Uterus (tissue), 3 donors: ENCODE measurements at regions not wholly inside any gene's neighbourhood (a gene's known extent, or its start where the extent isn't known, plus 50 kb on each side); places are given as distances from the start of the nearest gene placed in this dataset.

Experiments used
- DNase-seq, 2 donors: peaks; one replicate each; pipeline ENCODE4 v3.0.0-alpha.2; 2019 to 2020
- H3K27ac ChIP-seq, 2 donors: fragments of 200-600 bp; sonication (generic); 1 replicate in 1 of 2; 2 replicates in 1 of 2; pipeline ENCODE4 v1.5.1; 2016 to 2018
- H3K27me3 ChIP-seq, 2 donors: fragments of 200-600 bp; sonication (generic); one replicate each; pipeline ENCODE4 v1.5.1; 2018 to 2019; ENCODE audit warnings: control low read depth in 1 of 2
- H3K36me3 ChIP-seq, 2 donors: fragments of 200-600 bp; sonication (generic); one replicate each; pipeline ENCODE4 v1.5.1; 2019; ENCODE audit warnings: control low read depth in 1 of 2
- H3K4me1 ChIP-seq, 2 donors: fragments of 200-600 bp; sonication (generic); one replicate each; pipeline ENCODE4 v1.5.1; 2018 to 2019; ENCODE audit warnings: control low read depth in 1 of 2
- H3K4me3 ChIP-seq, 2 donors: fragments of 200-600 bp; sonication (generic); 1 replicate in 1 of 2; 2 replicates in 1 of 2; pipeline ENCODE4 v1.5.1; 2018 to 2019; ENCODE audit warnings: mild to moderate bottlenecking in 1 of 2
- H3K9me3 ChIP-seq, 2 donors: fragments of 200-600 bp; sonication (generic); one replicate each; pipeline ENCODE4 v1.5.1; 2019; ENCODE audit warnings: control low read depth in 1 of 2
- POLR2A ChIP-seq, 2 donors: fragments of 450-650 bp; IDR thresholded peaks; one replicate each; pipeline ENCODE4 v1.6.1; 2016; ENCODE audit warnings: antibody characterized with exemption in 2 of 2, mild to moderate bottlenecking in 1 of 2, moderate library complexity in 1 of 2
- intact Hi-C: fragments of 100-400 bp; cut with DNase I; formaldehyde crosslinking; loops from one replicate; pipeline ENCODE4 v1.15.1; 2023; ENCODE audit warnings: low total_unique reads
- TF ChIP-seq, protein P1 (sequence below), 4 experiments: fragments of 200-600 bp in 2 of 4; fragments of 450-650 bp in 2 of 4; sonication (generic) in 2 of 4; IDR thresholded peaks; one replicate each; pipeline ENCODE4 v1.5.1; 2016 to 2019; ENCODE audit warnings: antibody characterized with exemption in 4 of 4, mild to moderate bottlenecking in 2 of 4, moderate library complexity in 1 of 4
- donor health status: DM: yes; HTN: yes; CAD: no.

DNA sequence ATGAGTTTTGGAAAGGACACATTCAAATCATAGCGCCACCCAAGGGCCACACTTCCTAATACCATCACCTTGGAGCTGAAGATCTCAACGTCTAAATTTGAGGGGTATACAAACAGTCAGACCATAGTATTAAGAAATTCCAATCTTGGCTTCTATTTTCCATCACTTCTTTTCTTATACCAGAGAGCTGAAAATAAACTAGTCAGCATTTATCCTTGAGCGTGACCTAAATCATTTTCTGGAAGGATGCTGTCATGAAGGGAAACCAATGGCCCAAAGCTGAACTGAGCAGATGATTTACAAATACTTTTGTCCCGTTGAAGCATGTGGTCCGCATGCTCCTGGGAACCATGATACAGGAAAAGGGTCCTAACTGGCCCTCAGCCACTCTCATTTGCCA, 921.9 kb downstream of the CCSER2 start:
- DNase-seq, result no peak
- TF ChIP-seq, protein P1, sequence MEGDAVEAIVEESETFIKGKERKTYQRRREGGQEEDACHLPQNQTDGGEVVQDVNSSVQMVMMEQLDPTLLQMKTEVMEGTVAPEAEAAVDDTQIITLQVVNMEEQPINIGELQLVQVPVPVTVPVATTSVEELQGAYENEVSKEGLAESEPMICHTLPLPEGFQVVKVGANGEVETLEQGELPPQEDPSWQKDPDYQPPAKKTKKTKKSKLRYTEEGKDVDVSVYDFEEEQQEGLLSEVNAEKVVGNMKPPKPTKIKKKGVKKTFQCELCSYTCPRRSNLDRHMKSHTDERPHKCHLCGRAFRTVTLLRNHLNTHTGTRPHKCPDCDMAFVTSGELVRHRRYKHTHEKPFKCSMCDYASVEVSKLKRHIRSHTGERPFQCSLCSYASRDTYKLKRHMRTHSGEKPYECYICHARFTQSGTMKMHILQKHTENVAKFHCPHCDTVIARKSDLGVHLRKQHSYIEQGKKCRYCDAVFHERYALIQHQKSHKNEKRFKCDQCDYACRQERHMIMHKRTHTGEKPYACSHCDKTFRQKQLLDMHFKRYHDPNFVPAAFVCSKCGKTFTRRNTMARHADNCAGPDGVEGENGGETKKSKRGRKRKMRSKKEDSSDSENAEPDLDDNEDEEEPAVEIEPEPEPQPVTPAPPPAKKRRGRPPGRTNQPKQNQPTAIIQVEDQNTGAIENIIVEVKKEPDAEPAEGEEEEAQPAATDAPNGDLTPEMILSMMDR (IDR thresholded peaks at IDR 0.05), result no peak
- no peak for TF ChIP-seq POLR2A (IDR thresholded peaks at IDR 0.05)
- Histone ChIP-seq H3K36me3 (no peaks in the 10 kb centered on the region), H3K27ac (no peak overlapping the region), H3K9me3 (no peaks in the 10 kb centered on the region), H3K4me3 (no peak overlapping the region), H3K4me1 (no peaks in the 10 kb centered on the region), H3K27me3 (no peaks in the 10 kb centered on the region)
- intact Hi-C loops, result no loop called here

DNA sequence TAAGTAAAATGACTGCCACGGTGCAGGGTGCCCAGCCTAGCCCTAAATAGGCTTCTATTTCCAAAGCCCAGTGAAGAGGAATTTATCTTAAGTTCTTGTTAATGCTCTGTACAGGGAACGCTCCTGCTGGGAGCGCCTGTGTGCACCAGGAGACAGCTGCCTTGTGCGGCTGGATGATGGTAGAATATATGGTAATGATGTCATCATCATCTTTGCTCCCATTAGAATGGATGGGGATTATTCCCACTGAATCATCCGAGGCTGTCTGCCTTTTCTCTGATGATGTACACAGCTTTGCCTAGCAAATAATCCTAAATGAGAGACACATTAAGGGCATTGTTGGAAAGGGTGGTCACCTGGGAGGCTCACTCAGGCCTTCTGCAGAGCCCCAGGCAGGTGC, 928.1 kb downstream of the CCSER2 start:
- intact Hi-C loops, result no loop called here
- no peak for DNase-seq
- H3K4me3 ChIP-seq, result no peak overlapping the region
- no peaks in the 10 kb centered on the region for H3K4me1 ChIP-seq
- TF ChIP-seq, protein P1 (IDR thresholded peaks at IDR 0.05), result no peak
- TF ChIP-seq POLR2A (IDR thresholded peaks at IDR 0.05), result no peak
- no peak overlapping the region for H3K27ac ChIP-seq
- H3K9me3 ChIP-seq, result no peaks in the 10 kb centered on the region
- H3K36me3 ChIP-seq, result no peaks in the 10 kb centered on the region
- H3K27me3 ChIP-seq, result no peaks in the 10 kb centered on the region

DNA sequence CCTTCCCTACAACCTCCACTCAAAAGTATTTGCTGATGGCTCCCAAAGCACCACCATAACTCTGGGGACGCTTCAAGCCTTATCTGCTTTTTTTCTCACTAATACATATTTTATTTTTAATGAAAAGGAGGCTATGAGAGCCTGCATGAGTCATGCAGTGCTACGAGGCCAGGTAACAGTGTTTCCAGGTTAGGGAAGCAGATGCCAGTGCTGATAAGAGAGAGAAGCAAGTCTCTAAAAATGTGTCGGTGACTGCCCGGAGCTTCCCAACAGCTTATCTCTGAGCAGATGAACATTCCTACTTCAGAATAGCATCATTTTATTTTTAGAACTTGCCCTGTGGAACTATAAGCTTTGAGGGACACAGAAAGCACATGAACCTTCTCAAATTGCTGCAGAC, 931.5 kb downstream of the CCSER2 start:
- intact Hi-C loops, result no loop called here
- Histone ChIP-seq H3K4me3 (no peak overlapping the region), H3K36me3 (no peaks in the 10 kb centered on the region), H3K9me3 (no peaks in the 10 kb centered on the region), H3K4me1 (no peaks in the 10 kb centered on the region), H3K27me3 (no peaks in the 10 kb centered on the region), H3K27ac (no peak overlapping the region)
- TF ChIP-seq, protein P1 (IDR thresholded peaks at IDR 0.05), result no peak
- no peak for TF ChIP-seq POLR2A (IDR thresholded peaks at IDR 0.05)
- no peak for DNase-seq

DNA sequence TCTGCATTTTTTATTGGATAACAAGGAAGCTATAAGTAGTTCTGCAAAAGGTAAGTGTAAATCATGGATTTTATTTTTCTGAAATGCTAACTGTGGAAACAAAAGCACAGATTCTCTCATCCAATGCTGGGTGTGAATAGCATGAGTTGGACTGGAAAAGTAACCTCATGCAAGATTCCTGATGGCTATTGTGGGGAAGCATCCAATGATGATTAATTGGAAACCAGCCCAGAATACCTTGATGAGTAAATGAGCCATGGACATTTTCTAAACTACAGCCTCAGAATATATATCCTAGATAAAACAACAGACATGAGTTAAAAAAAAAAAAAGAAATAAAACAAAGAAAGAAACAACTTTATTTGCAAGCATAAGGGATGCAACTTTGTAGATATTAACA, 934.6 kb downstream of the CCSER2 start:
- H3K36me3 ChIP-seq, result no peaks in the 10 kb centered on the region
- TF ChIP-seq, protein P1 (IDR thresholded peaks at IDR 0.05), result no peak
- no peak for TF ChIP-seq POLR2A (IDR thresholded peaks at IDR 0.05)
- DNase-seq, result no peak
- H3K4me3 ChIP-seq, result no peak overlapping the region
- H3K9me3 ChIP-seq, result no peaks in the 10 kb centered on the region
- no peaks in the 10 kb centered on the region for H3K4me1 ChIP-seq
- intact Hi-C loops, result no loop called here
- H3K27me3 ChIP-seq, result no peaks in the 10 kb centered on the region
- H3K27ac ChIP-seq, result no peak overlapping the region

DNA sequence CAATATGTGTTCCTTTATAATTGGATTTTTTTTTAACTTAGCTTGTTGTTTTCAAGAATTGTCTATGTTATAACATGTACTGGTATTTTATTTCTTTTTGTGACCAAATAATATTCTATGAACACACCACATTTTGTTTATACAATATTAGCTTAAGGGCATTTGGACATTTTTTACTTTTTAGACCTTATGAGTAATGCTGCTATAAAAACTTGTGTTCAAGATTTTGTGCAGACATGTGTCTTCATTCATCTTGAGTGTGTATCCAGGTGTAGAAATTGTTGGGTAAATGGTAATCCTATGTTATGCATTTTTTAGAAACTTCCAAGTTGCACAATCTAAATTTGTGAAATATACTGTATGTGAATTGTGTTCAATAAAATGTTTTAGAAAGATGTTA, 936.7 kb downstream of the CCSER2 start:
- no peak for TF ChIP-seq POLR2A (IDR thresholded peaks at IDR 0.05)
- TF ChIP-seq, protein P1 (IDR thresholded peaks at IDR 0.05), result no peak
- Histone ChIP-seq H3K9me3 (no peaks in the 10 kb centered on the region), H3K36me3 (no peaks in the 10 kb centered on the region), H3K4me1 (no peaks in the 10 kb centered on the region), H3K27ac (no peak overlapping the region), H3K4me3 (no peak overlapping the region), H3K27me3 (no peaks in the 10 kb centered on the region)
- intact Hi-C loops, result no loop called here
- no peak for DNase-seq
